ENCODE measurements at regions not wholly inside any gene's neighbourhood (a gene's known extent, or its start where the extent isn't known, plus 50 kb on each side); places are given as distances from the start of the nearest gene placed in this dataset. TPM values are rescaled to one million over a fixed set of nuclear protein-coding genes. Genes with fewer than 3 reads are reported as not detected.
"Not testable (repeated sequence)": the region's sequence is repeated elsewhere in the genome, so short reads cannot be mapped to it uniquely, and the experiment has no call there.

- H4K5ac ChIP-seq (ENCODE audit: insufficient read length, low read depth, low read length); H3K4ac ChIP-seq (replicated peaks; ENCODE audit: insufficient read length, low read depth, low read length); H3K56ac ChIP-seq (replicated peaks; ENCODE audit: insufficient read length, low read depth, low read length); H3K23me2 ChIP-seq (ENCODE audit: low read depth, low read length); H4K91ac ChIP-seq (replicated peaks; ENCODE audit: insufficient read length, low read length); CTCF ChIA-PET (ENCODE audit: partially characterized antibody); H2AK5ac ChIP-seq (ENCODE audit: low read depth, low read length); H4K8ac ChIP-seq (ENCODE audit: extremely low read depth, insufficient read depth, low read length); H3K36me3 ChIP-seq (ENCODE audit: control insufficient read depth in 2 of 4, insufficient read depth in 4 of 4, low read length in 3 of 4); H3K18ac ChIP-seq (ENCODE audit: extremely low read depth, low read length); H4K20me1 ChIP-seq (replicated peaks in 1 of 2; ENCODE audit: control insufficient read depth in 1 of 2, insufficient read depth in 2 of 2, low read length in 2 of 2); H3K4me3 ChIP-seq (ENCODE audit: extremely low read depth in 1 of 4, insufficient read depth in 2 of 4, low read depth in 3 of 4, low read length in 4 of 4); H2BK120ac ChIP-seq (replicated peaks; ENCODE audit: low read depth, low read length); DNase-seq (ENCODE audit: low read depth in 1 of 2, low spot score in 2 of 2); H3K79me2 ChIP-seq (ENCODE audit: control insufficient read depth in 1 of 2, insufficient read depth in 2 of 2, low read length in 2 of 2); H2AFZ ChIP-seq (ENCODE audit: low read length); H3K27ac ChIP-seq (ENCODE audit: low read depth, low read length); H2BK5ac ChIP-seq (ENCODE audit: low read depth, low read length); H3K4me1 ChIP-seq (replicated peaks in 1 of 4; ENCODE audit: control insufficient read depth in 3 of 4, insufficient read depth in 4 of 4, low read length in 3 of 4); H3K79me1 ChIP-seq (ENCODE audit: low read depth, low read length); H3K14ac ChIP-seq (ENCODE audit: insufficient read length); H3K23ac ChIP-seq (ENCODE audit: insufficient read length); H3K9me3 ChIP-seq (ENCODE audit: insufficient read depth in 2 of 2, low read depth in 1 of 2, low read length in 1 of 2); H3K9ac ChIP-seq (replicated peaks in 1 of 4; ENCODE audit: extremely low read depth in 1 of 4, low read depth in 3 of 4, low read length in 3 of 4); H2BK15ac ChIP-seq (ENCODE audit: low read length); H2BK20ac ChIP-seq (ENCODE audit: low read length); H3K27me3 ChIP-seq (replicated peaks in 1 of 4; ENCODE audit: control insufficient read depth in 3 of 4, extremely low read depth in 1 of 4, insufficient read depth in 3 of 4, low read length in 3 of 4); H3K4me2 ChIP-seq (ENCODE audit: insufficient read depth in 1 of 2, low read depth in 2 of 2, low read length in 2 of 2); H2BK12ac ChIP-seq (ENCODE audit: low read depth, low read length); POLR2A ChIA-PET (ENCODE audit: partially characterized antibody); FAIRE-seq: not testable (repeated sequence)
- no CpG with 5 or more reads among the region's 37 CpGs for WGBS, 2 experiments (ENCODE audit: extremely low coverage in 1 of 2, insufficient coverage in 1 of 2, insufficient read length in 1 of 2, insufficient replicate concordance in 2 of 2, low coverage in 1 of 2, low lambda C conversion rate in 2 of 2, missing lambda C conversion rate in 1 of 2)
Measured at GRCh38 chr1:143496526-143497373, 475.0 kb downstream of the FAM72C start.

Small RNAs in the stretch of these regions (small RNA-seq; reads per million reads assigned to genes)
- gene AC239800.3 (ENCODE audit: insufficient read depth): not detected
- gene HIST2H3PS2 (ENCODE audit: insufficient read depth): not detected
- not detected for gene RNU1-114P (ENCODE audit: insufficient read depth)
- not detected for gene RNU1-143P (ENCODE audit: insufficient read depth)
- gene RNU1-92P (ENCODE audit: insufficient read depth): 1.4 reads per million
- gene RNVU1-17 (ENCODE audit: insufficient read depth): 1.5 reads per million
- not detected for gene RNVU1-18 (ENCODE audit: insufficient read depth)
